GM18505 (cell line): ENCODE measurements at regions not wholly inside any gene's neighbourhood (a gene's known extent, or its start where the extent isn't known, plus 50 kb on each side); places are given as distances from the start of the nearest gene placed in this dataset.
"Not testable (repeated sequence)": the region's sequence is repeated elsewhere in the genome, so short reads cannot be mapped to it uniquely, and the experiment has no call there.

Experiments used
- ATAC-seq: cut with Tn5 transposase; IDR thresholded peaks from one replicate; pipeline ENCODE4 v1.9.1; 2021; ENCODE audit not compliant: unreplicated experiment
- POLR2A ChIP-seq: IDR thresholded peaks from 4 replicates; pipeline ENCODE4 v1.6.1; 2011; ENCODE audit warnings: borderline replicate concordance; ENCODE audit not compliant: insufficient read depth, insufficient read length; ENCODE audit errors: extremely low read depth

DNA sequence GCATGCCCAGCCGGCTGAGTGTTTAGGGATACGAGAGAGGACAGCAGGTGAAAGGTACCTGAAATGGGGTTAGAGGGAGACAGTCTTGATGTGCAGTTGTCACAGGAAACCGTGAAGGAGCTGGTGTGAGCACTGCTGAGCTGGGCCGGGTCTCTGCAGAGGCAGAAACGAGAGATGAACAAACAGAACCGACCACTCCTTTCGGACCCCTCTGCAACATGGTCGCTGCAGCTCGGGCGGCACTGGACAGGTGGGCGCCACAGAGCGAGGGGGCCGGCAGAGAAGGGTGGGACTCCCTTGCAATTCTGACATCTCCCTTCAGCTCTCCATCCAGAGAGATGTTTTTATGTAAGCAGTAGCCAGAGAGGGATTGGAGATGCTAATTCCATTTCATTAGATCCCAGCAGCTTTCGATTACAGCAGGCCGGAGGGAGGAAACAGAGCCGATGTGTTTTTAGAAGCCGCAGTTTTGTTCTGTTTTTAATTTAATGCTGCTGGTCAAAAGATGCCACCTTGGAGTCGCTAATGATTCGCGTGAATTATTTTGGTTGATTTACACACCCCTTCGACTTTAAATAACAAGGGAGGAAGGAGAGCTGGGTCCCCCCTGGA, 86.3 kb upstream of the RPL38 start:
- TF ChIP-seq POLR2A, result no peak

DNA sequence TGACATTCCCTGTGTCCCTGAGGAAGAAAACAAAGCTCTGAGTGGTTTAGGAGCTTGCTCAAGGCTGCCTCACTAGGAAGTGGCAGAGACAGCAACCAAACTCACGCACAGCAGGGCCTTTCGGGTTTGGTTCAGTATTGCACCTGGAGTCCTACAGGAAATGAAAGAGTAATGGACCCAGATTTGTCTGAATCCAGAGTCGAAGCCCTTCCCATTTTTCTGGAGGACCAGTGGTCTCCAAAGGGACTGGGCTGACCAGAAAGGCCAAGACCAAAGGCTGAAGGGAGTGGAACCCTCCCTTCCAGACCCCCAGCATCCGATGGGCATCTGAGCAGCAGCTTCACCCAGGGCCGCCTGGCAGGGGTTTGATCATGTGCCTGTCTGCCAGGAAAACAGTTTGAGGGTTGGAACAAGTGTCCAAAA, 85.5 kb upstream of the RPL38 start:
- no peak for ATAC-seq
- TF ChIP-seq POLR2A, result no peak

More for the DNA sequence above, 86.3 kb upstream of the RPL38 start:
- no peak for ATAC-seq

DNA sequence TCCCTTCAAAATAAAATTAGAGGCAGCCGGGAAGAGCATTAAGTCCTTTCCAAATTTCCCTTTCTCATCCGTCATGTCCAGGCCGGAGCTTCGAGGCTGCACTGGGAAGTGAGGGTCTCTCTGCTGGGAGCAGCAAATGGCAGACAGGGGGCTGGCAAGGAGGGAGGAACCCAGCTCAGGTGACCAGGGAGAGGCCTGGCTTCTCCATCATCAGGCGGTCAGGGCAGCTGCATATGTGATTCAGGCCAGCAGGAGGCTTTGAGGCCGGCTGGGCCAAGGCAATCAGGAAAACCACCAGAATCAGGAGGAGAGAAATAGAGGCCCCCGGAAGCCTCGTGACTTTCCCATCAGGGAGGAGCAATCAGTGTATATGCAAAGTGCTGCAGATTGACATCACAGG, 85.0 kb upstream of the RPL38 start:
- no peak for ATAC-seq
- no peak for TF ChIP-seq POLR2A

DNA sequence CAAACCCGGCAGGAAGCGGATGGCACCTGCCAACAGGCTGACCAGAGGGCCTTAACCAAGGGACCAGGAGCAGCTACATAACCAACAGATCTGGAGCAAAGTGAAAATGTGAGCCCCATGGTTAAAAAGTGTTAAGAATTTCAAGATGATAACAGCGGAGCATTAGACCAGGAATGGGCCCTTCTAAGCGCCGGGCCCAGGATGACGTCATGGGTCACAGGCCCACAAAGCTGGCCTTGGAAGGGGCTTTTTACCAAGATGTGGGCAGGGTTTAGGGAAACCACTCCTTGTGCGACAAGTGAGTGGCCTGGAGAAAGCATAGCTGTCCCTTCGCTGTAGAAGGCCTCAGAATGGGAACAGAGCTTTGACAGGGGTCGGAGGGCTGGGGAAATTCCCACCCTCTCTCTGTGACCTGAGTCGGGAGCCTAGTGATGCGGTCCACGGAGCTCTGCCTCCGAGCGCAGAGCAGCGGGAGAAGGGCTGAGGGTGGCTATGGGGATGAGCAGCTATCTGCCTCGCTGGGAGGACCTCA, 84.4 kb upstream of the RPL38 start:
- TF ChIP-seq POLR2A, result no peak
- ATAC-seq, result no peak

DNA sequence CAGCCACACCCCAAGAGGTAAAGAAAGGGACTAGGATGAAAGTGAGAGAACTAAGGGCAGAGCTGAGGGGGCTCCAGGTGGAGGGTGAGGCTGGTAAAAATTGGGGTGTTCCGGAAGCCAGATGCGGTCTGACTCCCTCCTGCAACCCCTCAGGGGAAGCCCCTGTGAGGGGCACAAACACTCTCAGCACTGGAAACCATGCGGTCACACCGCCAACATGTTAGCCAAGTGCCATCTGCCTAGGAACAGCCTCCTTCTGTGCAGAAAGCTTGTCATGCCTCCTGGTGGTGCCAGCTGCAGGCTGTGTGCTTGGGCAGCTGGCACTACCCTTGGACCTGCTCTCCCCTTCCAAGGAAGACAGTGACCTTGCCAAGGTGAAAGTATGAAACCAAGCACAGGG, 83.5 kb upstream of the RPL38 start:
- no peak for ATAC-seq
- no peak for TF ChIP-seq POLR2A

DNA sequence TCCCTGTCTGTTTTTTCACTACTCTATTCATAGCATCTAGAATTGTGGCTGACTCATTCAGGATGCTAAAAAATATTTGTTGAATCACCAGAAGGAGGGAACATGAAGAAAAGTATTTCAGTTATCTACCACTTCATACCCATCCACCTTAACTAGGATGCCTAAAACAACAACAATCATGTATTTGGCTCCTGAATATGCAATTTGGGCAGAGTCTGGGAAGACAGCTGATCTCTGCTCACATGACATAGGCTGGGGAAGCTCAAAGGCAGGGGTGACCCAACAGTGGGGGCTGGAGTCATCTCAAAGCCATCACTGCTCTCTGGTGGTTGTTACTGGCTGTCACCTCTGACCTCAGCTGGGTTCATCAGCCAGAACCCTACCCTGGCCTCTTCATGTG, 80.1 kb upstream of the RPL38 start:
- TF ChIP-seq POLR2A, result no peak
- no peak for ATAC-seq

DNA sequence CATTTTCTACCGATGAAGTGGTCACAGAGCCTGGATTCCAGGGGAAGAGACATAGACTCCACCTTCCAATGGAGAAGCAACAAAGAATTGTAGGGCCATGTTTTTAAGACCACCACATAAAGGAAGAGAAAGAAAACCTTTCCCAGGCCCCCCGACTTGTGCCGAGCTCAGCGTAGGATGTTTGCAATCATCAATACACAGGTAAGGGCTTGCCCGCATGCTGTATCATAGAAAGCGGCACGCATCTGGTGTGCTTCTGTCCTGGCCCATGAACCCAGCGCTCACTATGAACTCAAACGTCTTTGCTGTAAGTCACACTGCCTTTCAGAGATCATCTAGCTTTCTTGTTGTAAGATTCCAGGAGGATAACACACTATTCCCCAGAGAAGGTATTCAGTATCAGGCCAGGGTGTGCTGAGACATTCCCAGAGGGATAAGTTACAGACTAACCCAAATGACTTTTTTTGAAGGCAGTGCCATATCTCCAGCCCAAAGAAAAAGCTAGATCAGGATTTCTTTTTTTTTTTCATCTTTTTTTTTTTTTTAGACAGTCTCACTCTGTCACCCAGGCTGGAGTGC, 79.5 kb upstream of the RPL38 start:
- no peak for TF ChIP-seq POLR2A
- no peak for ATAC-seq

DNA sequence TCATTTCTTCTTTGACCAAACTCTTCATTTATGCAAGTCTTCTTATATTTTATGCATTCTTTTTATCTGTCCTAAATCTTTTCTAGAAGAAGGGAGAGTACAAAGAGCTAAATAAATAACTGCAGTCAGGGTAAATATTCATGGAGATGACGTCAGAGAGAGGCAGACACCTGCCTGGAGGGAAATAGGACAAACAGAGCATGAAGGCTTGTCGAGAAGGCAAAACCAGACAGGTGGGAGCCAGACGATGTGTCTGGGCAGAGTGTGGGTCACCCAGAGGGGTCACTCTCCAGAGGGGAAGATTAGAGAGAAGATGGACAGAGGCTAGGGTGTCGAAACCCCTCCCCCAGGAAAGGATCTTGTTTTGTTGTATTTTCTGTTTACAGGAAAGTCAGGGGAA, 78.3 kb upstream of the RPL38 start:
- TF ChIP-seq POLR2A, result no peak
- no peak for ATAC-seq

DNA sequence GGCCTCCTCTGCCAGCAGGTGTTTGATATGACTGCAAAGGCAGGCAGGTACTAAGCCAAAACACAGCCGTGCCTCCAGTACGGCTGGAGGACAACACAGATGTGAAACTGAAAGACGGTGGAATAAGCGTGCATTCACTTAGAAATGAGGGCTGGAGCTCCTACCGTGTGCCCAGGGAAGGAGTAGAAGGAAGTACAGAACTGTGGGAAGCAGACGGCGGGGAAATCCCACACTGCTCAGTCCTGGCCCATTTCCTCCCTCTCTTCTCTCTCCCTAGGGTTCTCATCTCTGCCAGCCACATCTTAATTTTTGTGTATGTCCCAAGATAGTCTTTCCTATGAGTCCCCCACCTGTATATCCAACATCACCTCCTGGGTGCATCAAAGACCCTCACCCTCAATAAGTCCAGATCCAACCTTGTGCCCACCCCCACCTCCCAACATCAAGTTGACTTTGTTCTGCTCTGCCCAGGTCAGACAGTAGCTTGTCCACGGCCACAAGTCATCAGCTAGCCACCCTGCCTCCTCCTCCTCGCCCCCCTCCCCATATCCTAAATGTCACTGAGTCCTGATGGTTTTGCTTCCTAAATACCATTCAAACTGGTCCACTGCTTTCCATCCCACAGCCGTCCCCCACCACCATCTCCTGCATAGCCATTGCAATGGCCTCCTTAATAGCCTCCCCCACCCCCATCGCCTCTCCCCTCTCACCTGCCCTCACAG, 77.1 kb upstream of the RPL38 start:
- ATAC-seq, result no peak
- no peak for TF ChIP-seq POLR2A

DNA sequence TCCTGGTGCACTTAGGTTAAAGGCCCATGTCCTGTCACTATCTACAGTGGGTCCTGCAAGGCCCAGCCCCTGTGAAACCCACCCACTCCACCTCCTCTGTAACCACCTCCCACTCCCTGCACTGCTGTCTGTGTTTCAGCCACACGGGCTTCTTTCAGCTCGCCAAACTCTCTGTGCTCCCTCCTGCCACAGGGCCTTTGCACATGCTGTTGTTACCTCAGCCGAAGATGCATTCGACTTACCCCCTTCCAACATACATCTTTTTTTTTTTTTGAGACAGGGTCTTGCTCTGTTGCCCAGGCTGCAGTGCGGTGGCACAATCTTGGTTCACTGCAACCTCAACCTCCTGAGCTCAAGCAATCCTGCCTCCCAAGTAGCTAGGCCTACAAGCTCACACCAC, 76.5 kb upstream of the RPL38 start:
- ATAC-seq, result no peak
- no peak for TF ChIP-seq POLR2A

DNA sequence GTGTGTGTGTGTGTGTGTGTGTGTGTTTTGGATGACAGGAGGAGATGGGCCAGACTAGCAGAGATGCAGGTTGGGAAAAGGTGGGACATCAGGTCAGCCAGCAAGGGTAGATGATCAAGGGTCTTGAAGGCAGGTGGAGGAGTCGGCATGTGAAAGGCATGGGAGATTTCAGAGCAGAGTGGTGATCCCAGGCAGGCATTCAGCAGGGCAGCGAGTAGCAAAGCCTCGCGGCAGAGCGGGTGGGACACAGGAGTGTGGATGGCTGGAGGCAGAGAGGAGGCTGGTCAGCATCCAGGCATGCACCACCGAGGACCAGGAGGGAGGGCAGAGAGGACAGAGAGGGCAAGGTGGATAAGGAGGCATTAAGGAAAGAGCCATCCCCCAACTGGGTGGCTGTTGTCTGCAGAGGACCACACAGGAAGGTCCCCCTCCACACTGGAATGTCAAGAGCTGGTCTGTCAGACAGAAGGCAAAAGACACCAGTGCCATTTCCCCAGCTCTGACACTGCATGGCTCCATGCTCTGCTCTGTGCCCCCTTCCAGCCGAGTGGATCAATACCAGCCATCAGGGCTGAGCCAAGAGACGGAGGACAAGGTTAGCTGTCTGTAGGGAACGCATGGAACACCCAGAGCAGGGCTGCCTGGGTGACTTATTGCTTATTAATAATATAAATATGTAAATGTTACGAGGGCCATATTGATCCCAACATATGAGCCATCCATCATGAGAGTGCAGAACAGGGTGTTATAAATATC, 74.8 kb upstream of the RPL38 start:
- ATAC-seq, result no peak

DNA sequence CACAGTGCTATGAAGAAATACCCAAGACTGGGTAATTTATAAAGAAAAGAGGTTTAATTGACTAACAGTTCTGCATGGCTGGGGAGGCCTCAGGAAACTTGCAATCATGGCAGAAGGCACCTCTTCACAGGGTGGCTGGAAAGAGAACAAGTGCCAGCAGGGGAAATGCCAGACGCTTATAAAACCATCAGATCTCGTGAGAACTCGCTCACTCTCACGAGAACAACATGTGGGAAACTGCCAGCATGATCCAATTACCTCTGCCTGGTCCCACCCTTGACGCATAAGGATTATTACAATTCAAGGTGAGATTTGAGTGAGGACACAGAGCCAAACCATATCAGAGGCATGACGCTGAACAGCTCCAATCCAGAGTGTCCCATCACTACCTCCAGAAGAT, 73.7 kb upstream of the RPL38 start:
- ATAC-seq, result not testable (repeated sequence)

More for the DNA sequence above, 74.8 kb upstream of the RPL38 start:
- TF ChIP-seq POLR2A, result no peak

DNA sequence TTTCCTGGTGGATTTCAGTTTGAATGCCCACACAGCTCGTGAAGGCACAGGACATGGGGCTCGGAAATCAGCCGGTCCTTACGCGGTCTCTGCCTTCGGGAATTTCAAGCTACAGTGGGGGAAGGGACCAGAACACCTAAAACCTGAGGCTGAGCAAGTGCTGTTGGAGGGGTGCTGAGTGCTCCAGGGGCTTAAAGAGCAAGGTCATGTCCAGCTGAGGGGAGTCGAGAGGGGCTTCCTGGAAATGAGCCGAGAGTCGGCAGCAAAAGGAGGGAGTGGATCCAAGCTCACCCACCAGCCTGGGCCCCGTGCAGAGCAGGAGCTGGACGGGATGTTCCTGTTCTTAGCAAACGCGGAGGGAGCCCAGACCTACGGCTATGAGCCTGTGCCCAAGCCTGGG, 73.2 kb upstream of the RPL38 start:
- TF ChIP-seq POLR2A, result no peak
- no peak for ATAC-seq

DNA sequence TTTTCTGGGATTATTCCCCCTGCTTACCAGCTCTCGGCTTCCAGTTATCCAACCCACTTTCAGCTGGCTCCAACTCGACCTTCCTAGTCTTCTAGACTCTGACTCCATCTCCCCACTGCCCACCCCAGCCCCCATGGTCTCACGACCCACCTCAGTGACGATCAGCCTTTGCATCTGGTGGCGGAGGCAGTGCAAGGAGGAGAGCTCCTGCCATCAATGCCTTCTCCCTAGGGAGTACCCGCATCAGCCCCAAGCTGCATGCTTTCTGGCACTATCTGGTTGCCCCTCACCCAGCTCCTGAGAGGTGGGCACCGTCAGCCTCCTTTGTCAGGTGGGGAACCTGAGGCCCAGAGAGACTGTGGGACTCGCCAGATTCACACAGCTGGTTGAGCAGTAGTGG, 72.6 kb upstream of the RPL38 start:
- ATAC-seq, result no peak

DNA sequence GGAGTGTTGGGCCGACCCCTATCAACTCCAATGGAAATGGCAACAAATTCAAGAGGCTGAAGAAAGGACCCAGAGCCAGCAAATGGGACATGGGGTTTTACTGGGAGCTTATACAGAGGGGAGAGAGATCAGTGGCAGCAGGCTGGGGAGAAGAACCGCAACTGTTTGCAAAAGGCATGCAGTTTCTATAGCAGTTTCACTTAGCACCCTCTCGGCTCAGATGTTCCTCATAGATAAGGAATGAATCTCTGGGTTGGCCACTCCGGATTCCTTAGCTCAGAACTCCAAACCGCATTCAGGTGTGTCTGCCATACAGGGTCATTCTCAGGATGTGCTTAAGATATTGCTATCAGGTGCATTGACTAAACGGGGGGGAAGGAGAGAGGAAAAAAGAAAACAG, 71.1 kb upstream of the RPL38 start:
- no peak for TF ChIP-seq POLR2A
- ATAC-seq, result no peak

More for the DNA sequence above, 72.6 kb upstream of the RPL38 start:
- TF ChIP-seq POLR2A, result no peak
